ENCODE measurements at regions not wholly inside any gene's neighbourhood (a gene's known extent, or its start where the extent isn't known, plus 50 kb on each side); places are given as distances from the start of the nearest gene placed in this dataset.
A peak's percentile ranks its signal among the peaks of the same experiment; 100 is the strongest.

DNA sequence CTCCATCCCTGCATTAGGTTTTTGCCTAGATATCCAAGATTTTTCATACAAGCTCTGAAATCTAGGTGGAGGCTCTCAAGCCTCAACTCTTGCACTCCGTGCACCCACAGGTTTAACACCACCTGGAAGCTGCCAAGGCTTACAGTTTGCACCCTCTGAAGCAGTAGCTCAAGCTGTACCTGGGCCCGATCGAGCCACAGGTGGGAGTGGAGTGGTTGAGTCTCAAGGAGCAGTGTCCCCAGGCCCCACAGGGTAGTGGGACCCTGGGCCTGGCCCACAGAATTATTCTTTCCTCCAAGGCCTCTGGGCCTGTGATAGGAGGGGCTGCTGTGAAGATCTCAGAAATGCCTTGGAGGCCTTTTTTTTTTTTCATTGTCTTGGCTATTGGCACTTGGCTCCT is 973.5 kb upstream of the MAP3K7 start:
- DNase-seq (ENCODE audit: low read depth): no peak

DNA sequence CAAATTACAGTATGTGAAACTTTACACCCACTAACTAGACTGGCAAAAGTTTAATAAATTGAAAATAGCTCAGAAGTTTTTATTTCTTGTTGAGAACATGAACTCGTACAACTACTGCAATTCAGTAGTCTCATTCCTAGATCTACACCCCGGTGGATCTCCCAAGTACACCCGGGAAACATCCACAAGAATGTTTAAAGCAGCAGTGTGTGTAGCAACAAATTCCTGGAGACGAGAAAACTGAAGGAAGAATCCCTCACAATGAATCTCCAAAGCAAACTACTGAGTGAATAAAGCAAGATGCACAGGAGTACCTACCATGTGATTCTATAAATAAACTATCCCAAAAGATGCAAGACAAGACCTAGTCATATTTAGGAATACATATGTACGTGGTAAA is 954.0 kb upstream of the MAP3K7 start:
- DNase-seq (ENCODE audit: low read depth): no peak

DNA sequence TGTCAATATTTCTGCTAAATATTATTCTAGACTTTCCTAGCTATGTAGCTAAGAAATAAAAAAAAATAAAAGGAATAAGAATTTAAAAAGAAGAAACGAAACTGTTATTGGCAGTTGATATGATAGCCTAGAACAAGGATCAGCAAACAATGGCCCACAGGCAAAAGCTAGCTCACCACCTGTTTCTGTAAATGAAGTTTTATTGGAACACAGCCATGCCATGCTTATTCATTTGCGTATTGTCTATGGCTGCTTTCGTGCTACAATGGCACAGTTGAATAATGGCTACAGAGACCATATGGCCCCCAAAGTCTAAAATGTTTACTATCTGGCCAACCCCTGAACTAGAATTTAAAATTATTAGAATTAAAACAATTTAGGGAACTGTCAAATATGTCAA is 952.6 kb upstream of the MAP3K7 start:
- no peak for DNase-seq (ENCODE audit: low read depth)

DNA sequence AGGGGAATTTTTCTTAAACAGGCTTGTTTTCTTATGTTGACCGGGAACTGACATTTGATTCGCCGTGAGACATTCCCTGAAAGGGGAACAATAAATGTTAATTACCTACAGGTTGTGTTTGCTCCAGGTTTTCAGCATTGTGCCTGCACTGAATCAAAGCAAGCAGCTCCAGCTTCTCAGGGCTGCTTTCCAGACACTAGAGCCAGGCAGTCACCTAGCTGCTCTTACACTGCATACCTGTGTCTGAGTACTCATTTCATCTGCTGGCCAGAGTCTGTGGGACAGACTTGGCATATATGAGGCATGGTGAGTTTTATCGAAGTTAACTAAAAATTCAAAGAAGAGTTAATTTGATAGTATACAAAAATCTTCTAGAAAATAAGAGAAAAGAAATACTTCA is 951.8 kb upstream of the MAP3K7 start:
- DNase-seq (ENCODE audit: low read depth): no peak

DNA sequence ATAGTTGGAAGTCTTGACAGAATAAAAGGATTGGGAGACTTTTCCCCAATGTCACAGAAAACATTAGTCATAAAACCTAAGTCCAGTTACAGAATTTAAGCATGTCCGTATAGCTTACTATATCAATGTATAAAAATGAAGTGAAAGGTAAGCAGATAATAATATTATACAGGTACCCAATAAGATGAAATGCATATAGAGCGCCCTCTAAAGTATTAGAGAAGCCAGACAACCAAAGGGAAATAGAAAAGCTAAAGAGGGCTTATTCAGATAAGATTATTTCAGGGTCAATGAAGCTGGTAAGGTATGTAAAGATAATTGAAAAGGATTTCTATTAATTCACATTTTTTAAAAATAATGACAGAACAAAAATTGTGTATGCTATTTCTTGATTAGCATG is 947.7 kb upstream of the MAP3K7 start:
- DNase-seq (ENCODE audit: low read depth): peak; percentile 18

DNA sequence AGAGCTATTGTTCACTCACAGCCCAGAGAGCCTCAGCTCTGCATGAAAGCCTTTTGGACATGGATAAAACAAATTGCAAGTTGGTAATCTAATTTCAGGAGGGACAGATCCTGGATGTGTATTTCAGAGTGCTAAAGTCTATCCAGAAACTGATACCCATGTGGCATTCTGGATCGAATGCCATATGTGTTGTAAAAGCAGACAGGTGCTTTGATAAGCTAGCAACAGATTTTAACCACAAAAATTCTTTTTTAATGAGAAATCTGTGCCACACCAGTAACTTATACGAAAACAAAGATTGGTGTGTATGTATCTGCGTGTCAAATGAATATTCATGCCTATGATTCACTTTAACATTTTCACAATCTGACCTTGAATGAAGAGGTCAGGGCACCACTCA is 936.6 kb upstream of the MAP3K7 start:
- DNase-seq (ENCODE audit: low read depth): no peak

DNA sequence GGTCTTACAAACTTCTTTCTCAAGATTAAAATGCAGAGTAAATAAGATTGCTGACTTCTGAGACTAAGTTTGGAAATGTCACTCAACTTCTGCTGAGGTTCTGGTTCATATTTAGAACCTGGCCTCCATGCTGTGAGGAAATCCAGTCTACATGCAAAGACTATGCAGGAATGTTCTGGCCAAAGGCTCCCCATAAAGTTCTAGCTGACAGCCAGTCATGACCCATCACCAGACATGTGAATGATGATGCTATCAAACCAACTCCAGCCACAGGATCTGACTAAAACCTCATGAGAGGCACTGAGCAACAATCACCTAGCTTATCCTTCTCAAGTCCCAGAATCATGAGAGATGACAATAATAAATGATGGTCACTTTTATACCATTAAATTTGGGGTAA is 935.1 kb upstream of the MAP3K7 start:
- no peak for DNase-seq (ENCODE audit: low read depth)

DNA sequence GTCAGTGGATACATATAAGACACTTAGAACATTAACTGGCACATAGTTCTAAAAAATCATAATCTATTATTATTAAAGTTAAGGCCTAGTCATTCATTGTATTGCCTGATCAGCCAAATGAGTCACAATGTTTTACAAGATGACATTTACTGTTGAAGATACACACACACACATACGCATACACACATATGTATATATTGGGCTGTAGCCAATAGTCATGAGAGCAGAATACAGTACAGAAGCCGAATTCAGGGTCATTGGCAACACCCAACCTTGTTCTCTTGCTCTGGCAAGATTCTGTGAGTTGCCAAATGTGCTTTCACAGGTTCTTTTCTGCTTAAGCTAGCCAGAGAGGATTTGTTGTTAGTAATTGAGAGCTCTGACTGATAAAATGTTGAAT is 922.8 kb upstream of the MAP3K7 start:
- no peak for DNase-seq (ENCODE audit: low read depth)

DNA sequence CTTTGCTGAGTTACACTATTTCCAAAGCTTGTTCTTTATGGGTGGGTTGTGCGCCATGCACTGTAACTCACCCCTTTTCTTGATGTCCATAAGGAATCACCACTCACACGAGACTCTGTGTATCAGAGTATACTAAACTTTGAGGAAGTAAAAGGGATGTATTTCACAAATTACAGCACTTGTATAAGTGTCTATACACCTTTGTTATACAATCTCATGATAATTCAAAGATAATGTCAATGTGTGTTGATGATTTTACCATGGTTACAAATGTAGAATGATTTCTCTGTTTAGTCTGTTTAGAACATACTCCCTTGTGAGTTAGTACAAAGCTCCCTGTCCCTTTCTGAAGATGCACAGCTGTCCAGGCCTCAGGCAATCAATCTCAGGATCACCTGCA is 922.2 kb upstream of the MAP3K7 start:
- no peak for DNase-seq (ENCODE audit: low read depth)

DNA sequence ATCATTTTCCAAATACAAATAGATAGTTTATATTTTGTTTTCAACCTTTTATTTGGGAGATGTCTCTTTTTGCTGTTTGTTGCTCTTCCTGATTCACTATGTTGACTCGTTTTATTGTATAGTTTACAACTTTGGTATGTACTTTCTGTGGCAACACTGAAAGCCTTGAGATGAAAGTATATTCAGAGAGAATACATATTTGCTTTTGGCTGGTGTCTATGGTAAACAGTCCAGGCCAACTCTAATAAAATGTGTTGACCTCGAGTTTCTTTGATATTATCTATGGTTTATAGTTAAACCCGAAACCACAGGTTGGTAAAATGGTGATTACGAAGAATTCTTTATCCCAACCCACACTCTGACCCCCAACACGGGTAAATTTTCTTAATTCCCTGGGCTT is 919.6 kb upstream of the MAP3K7 start:
- no peak for DNase-seq (ENCODE audit: low read depth)

DNA sequence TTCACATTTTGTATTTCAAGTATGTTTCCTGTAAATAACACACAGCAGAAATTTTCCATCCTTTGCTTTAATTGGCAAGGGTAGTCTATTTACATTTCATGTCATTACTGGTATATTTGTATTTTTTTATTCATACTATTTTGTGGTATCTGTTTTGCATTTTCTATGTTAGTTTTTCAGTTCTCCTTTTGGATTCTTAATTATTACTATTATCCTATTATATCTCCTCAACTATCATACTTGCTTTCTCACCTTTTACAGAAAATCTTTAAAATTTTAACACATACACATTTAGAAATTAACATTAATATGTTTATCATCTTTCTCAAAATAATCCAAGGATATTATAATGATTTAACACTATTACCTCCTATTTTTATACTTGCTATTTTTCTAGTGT is 918.3 kb upstream of the MAP3K7 start:
- no peak for DNase-seq (ENCODE audit: low read depth)

DNA sequence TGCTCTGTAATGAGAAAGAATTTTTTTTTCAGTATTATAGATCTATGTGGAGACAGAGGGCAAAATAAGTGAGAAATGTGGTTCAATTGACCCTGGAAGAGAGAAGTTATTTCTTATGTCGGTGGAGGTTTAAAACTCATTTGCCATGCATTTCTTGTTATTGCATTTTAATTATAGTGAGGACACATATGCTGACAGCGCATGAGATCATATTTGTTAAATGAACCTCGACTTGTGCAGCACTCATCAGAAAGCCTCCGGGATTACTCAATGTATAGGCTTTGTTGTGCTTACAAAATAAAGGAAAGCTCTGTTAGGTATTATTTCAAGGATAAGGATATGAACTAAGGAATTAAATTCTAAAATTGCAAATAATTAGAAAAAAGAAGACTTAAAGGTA is 915.1 kb upstream of the MAP3K7 start:
- no peak for DNase-seq (ENCODE audit: low read depth)

DNA sequence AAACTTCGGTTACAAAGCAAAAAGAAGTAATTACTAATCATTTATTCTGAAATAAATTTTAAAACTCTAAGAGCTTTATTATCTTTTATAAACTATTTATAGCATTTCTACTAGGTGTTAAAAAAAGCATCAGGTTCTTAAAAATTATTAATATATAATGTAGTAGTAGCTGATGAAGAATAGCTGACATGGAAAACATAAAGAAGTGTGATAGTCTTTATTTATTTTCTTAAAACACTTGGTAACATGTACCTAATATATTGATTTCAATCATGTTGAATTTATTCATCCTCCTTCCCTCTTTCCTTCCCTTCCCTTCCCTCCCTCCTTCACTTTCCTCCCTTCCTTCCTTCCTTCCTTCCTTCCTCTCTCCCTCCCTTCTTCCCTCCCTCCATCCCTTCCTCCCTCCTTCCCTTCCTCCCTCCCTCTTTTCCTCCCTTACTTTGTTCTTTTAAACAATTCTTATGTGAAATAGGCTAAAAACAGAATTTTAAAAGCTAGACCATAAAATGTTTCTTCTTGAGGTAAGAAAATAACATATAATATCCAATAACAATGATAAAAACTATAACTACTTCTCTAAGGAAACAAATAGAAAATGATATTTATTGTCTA is 913.9 kb upstream of the MAP3K7 start:
- DNase-seq (ENCODE audit: low read depth): no peak

DNA sequence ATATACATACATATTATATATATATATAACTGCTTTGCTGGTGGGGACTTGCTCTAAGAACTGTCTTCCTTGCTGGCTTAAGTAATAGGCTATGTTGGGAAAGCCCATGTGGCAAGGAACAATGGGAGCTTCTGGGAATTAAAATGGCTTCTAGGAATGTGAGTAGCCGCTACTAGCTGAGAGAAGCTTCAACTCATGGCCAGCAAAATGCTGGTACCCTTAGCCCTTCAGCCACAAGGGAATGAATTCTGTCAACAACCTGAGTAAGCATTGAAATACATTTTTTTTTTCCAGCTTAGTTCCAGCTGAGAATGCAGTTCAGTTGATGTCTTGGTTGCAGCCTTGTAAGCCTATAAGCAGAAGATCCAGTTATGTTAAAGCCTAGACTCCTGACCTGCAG is 911.7 kb upstream of the MAP3K7 start:
- no peak for DNase-seq (ENCODE audit: low read depth)

DNA sequence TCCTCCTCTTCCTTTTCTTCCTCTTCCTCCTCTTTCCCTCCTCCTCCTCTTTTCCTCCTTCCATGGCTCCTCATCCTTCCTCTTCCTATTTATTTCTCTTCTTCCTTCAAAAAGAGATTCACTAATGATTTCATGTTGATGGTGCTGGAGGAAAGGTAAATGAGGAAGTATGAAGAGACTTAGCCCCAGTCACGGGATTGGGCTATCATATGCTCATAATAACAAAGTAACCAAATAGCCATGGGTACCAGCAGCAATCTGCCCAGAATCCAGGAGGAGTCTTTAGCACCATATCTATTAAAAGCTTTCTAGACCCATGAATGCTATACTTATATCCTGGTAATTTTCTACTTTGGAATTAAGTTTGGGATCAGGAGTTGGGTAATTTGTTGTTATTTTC is 910.9 kb upstream of the MAP3K7 start:
- DNase-seq (ENCODE audit: low read depth): no peak

DNA sequence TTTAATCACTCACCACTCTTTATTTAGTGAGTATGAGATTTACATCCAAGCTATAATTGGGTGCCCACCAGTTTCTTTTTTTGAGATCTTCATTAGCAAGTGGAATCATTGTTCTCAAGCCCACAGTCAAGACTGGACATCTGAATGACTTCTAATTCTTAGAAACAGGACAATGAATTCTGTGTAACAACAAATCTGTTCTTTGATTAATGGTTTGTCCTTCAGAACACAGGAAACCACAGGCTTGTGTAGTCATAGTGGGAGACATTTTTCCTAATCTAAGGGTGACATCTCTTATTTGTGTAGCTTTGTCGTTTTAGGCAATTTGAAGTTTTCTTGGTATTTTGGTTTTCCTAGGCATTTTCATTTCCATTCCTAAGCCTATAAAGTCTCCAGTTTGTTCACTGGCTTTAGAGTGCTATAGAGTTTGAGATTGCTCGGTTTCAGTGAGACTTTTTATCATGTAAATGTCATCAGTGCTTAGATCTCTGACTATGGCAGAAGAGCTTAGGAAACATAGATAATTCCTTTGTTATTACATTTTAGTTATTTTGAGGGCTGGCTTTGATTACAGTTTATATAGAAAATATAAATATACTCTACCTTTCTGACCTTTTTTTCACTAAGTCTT is 903.9 kb upstream of the MAP3K7 start:
- DNase-seq (ENCODE audit: low read depth): peak; percentile 38

DNA sequence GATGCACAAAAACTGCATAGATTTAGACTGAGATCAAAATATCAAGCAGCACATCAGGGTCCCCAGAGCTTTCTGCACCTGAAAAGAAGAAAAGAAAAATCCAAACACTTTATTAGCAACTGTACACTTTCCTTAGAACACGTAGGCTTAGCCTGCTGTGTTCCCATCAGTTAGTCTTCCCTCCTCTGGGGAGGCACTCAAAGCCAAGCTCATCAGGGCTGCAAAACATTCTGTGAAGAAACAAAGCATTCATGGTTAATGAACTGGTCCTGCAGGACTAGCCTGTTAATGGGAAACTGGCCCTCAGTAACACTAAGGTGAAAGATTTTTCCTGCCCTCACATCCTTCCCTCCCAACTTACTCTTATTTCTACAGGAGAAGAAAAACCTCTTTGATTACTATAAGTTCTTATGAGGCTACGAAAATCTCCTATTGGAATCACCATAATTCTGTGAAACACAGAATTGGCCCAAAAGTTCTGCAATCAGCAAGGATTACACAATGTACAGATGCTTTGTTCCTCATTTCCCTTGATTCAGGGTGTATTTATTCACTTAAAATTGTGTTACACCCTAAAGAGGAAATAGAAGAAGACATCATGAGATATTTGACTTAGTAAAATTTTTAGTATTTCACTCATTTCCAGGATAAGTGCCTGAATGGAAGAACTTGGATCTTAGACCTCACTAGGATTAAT is 901.0 kb upstream of the MAP3K7 start:
- peak; percentile 65 for DNase-seq (ENCODE audit: low read depth)

DNA sequence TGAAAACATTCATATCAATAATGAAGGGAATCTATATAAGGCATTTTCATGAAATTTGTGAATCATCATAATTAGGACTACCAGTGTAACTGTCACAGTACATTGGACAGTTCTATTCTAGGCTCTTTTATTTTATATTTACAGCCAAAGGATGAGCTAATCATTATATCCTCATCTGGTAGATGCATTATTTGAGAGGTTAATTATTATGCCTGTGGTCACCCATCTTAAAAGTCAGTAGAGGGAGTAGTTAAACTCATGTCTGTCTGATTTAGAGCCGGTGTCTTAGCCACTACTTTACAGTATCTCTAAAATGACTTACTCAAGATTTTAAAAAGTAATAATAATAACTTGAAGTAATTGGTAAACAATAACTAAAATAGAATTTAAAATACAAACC is 899.3 kb upstream of the MAP3K7 start:
- peak; percentile 83 for DNase-seq (ENCODE audit: low read depth)

DNA sequence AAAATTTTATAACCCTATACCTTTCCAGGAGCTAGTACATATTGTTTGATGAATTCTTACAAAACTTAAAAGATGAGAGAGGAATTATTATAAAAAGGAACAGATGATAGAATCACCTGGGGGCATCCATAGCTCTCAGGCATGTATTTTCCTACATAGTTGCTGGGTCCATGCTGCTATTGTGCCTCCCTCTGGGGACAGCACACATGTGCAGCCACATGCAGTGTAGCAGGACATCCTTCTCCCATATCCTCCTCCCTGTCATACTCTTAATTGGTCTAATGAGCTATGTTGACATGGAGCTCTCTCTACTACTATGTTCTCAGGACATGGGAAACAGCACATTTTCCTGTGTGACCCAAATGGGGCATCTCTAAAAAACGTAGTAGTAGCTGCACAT is 898.2 kb upstream of the MAP3K7 start:
- DNase-seq (ENCODE audit: low read depth): no peak

DNA sequence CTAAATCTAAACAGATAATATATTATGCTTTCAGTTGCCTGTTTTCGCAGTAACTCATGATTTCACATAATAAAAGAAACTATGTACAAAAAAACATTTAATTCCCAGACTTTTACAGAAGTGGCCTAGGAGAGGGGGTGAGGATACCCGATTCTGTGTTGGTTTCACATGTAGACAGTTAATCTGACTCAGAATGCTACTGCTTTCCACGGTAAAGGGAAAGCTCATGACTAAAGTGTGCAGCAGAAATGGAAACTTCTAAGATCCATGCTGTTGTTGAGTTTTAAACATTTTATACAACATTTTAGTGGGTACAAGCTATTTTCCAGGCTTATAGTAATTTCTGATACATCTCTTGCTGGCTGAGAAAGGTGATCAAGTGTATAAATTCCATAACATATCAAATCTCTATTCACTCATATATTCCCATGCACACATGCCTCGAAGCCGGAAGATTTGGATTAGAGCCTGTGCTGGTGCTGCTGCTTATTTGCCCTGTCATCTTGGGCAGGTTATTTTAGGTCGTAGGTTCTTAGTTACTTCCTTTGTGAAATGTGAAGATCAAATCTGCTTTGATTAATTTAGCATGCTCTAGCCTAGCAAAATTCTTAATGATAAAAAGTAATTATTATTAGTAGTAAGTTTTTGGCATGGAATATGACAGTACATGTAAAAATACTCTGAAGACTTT is 896.7 kb upstream of the MAP3K7 start:
- DNase-seq (ENCODE audit: low read depth): no peak

DNA sequence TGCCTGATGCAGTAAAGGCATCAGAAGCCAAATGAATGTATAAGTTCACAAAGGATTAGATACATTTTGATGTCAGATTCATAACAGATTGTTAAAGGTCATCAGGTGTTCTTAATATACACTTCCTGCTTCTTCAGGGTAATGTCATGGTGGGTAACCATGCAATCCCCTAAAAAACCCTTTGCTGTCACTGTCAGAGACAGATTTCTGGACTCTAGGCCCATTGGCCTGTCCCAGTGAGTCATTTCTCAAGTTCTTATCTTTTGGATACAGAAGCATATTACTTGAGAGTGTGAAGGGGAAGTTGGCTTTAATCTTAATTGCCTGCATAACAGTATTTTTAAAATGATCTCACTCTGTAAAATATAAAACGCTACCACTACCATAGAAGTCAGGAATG is 895.6 kb upstream of the MAP3K7 start:
- no peak for DNase-seq (ENCODE audit: low read depth)

DNA sequence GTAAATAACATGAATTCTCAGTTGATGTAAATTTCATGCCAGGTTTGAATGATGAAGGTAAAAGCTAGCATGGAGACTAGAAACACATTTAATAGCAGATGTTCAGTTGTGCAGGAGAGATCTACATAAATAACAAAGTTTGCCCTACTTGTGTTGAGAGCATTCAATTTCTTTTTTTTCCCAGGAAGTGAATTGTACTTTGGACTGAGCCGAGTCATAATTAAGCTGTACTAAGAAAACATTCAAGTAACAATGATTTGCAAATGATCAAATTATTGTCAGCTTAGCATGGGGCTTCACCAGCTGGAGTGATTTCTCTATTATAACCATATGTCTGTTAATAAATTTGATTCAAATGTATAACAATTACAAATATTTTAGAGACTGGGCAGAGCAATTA is 893.5 kb upstream of the MAP3K7 start:
- peak; percentile 73 for DNase-seq (ENCODE audit: low read depth)

DNA sequence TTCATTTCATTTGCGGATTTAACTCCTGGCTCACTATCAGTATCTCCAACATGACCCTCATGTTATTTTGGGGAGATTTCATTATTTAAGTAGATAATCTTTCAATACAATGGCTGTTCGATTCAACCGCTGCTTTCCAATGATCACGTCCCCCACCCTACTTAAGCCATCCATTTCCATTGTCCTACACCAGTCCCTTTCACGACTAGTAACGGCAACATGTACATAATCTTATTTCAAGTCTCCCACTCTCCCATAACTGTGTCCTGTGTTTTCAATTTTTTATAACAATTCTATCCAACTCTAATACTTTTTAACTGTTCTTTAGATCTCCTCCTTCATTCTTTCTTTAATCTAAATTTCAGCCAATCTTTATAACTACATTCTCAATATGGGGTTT is 890.8 kb upstream of the MAP3K7 start:
- no peak for DNase-seq (ENCODE audit: low read depth)

Measured in renal cortical epithelial cell (primary cell).